22Rv1 (cell line): ENCODE measurements at regions not wholly inside any gene's neighbourhood (a gene's known extent, or its start where the extent isn't known, plus 50 kb on each side); places are given as distances from the start of the nearest gene placed in this dataset.

ENCODE experiments used
- H3K27ac ChIP-seq: fragments of 450-650 bp; 2 replicates; pipeline ENCODE4 v1.5.1; 2017
- ZFX ChIP-seq: fragments of 450-650 bp; IDR thresholded peaks from 2 replicates; pipeline ENCODE4 v1.6.1; 2017; ENCODE audit warnings: antibody characterized with exemption, borderline replicate concordance
- TF ChIP-seq, protein P1 (sequence below): fragments of 450-650 bp; IDR thresholded peaks from 2 replicates; pipeline ENCODE4 v1.5.1; 2017; ENCODE audit warnings: mild to moderate bottlenecking

DNA sequence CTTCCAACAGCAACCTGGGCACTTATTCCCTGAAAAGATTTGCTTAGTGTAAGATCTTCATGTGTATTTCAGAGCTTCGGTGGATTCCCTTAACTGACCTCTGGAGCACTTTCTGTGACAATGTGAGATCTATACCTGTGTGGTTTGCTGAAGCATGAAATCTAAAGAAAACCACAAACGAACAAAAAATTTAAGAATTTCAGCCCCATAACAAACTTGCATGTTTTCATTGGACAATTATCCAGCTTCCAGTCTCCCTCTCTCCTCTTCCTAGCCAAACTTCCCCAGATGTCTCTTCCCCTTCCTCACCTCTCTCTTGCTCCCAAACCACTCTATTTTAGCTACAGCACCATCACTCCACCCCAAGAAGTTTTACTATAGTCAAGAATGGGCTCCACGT is 279.9 kb upstream of the SORCS1 start:
- no peak overlapping the region for H3K27ac ChIP-seq
- TF ChIP-seq, protein P1, sequence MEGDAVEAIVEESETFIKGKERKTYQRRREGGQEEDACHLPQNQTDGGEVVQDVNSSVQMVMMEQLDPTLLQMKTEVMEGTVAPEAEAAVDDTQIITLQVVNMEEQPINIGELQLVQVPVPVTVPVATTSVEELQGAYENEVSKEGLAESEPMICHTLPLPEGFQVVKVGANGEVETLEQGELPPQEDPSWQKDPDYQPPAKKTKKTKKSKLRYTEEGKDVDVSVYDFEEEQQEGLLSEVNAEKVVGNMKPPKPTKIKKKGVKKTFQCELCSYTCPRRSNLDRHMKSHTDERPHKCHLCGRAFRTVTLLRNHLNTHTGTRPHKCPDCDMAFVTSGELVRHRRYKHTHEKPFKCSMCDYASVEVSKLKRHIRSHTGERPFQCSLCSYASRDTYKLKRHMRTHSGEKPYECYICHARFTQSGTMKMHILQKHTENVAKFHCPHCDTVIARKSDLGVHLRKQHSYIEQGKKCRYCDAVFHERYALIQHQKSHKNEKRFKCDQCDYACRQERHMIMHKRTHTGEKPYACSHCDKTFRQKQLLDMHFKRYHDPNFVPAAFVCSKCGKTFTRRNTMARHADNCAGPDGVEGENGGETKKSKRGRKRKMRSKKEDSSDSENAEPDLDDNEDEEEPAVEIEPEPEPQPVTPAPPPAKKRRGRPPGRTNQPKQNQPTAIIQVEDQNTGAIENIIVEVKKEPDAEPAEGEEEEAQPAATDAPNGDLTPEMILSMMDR = no peak
- no peak for TF ChIP-seq ZFX

GRCh38 chr10:107443813-107444212 is 279.3 kb upstream of the SORCS1 start:
- no peak overlapping the region for H3K27ac ChIP-seq
- TF ChIP-seq ZFX = no peak
- TF ChIP-seq, protein P1 = no peak

DNA sequence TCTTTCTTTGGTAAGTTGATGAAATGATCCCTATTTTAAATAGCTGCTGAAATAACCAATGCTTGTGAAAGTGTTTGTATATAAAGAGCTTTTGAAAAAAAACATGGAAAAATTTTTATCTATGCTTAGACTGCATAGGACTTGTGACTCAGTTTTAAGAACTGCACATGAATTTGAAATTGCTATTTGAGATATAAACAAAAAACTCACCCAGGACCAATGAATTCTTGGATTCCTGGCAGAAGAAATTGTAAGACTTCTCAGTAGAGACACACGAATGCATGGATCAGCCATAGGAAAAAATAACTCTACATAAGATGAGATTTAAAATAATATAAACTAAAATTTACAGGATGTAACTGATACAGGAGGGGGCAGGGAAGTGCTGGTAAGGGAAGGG is 278.8 kb upstream of the SORCS1 start:
- no peak overlapping the region for H3K27ac ChIP-seq
- TF ChIP-seq ZFX = no peak
- TF ChIP-seq, protein P1 = no peak

DNA sequence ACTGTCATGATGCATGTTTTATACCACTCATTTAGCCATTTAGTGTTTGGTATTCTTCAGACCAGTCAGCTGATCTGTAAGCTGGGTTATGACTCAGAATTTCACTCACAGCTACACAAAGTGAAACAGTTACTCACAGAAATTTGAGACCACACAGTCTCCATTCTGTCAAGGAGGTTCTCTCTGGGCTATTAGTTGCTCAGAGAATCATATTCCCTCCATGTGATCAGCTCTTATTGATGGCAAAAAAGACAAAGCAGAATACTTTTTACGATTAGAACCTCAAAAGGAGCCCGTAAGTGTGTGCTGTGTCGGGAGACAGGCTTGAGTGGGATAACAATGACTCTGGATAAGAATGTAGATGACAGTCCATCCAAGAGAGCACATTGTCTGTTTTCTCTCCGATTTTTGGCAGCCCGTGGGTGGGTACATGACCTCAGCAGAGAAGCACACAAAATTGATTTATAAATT is 277.6 kb upstream of the SORCS1 start:
- no peak for TF ChIP-seq ZFX
- TF ChIP-seq, protein P1 = no peak
- H3K27ac ChIP-seq = no peak overlapping the region

- TF ChIP-seq, protein P1 = no peak
- no peak for TF ChIP-seq ZFX
These were observed 276.2 kb upstream of the SORCS1 start for GRCh38 chr10:107440741-107441140.

GRCh38 chr10:107437921-107438320 is 273.4 kb upstream of the SORCS1 start:
- no peak overlapping the region for H3K27ac ChIP-seq
- TF ChIP-seq, protein P1 = no peak
- TF ChIP-seq ZFX = no peak

More at GRCh38 chr10:107440741-107441140, 276.2 kb upstream of the SORCS1 start:
- H3K27ac ChIP-seq = no peak overlapping the region

DNA sequence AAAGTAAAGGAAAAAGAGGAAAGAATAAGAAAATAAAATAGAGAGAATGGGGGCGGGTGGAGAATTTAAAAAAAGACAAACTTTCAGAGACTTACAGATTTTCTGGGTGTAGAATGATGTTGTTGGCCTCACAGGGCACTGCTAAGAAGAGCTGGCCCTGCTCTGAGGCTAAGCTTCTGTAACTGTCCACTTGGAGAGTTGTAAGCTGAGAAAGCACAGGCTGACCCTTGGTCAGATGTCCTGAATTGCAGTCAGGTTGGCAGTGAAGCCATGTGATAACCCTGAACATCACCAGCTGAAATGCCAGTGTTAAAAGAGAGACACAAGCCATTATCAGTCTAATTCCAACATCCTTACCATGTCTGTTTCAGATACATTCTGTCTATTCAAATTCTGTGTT is 272.1 kb upstream of the SORCS1 start:
- no peak for TF ChIP-seq ZFX
- TF ChIP-seq, protein P1 = no peak
- no peak overlapping the region for H3K27ac ChIP-seq
